Spleen (tissue), 11 donors: ENCODE measurements at regions not wholly inside any gene's neighbourhood (a gene's known extent, or its start where the extent isn't known, plus 50 kb on each side); places are given as distances from the start of the nearest gene placed in this dataset.

Source experiments
- DNase-seq: peaks from one replicate; pipeline ENCODE4 v3.0.0-alpha.2; 2020
- H3K27ac ChIP-seq, 8 donors: fragments of 200-600 bp; sonication (generic) in 7 of 8; 1 replicate in 4 of 8; 2 replicates in 4 of 8; pipeline versions ENCODE4 v1.5.0 to v1.8.0; 2016 to 2021; ENCODE audit warnings: inconsistent platforms in 4 of 8, mild to moderate bottlenecking in 4 of 8, moderate library complexity in 1 of 8
- H3K27me3 ChIP-seq, 7 donors: fragments of 200-600 bp; sonication (generic) in 6 of 7; replicated peaks in 1 of 7; 1 replicate in 4 of 7; 2 replicates in 3 of 7; pipeline versions ENCODE4 v1.5.0 to v1.8.0; 2016 to 2021; ENCODE audit warnings: inconsistent platforms in 3 of 7, mild to moderate bottlenecking in 1 of 7
- H3K36me3 ChIP-seq, 6 donors: fragments of 200-600 bp; sonication (generic) in 5 of 6; 1 replicate in 4 of 6; 2 replicates in 2 of 6; pipeline versions ENCODE4 v1.5.0 to v1.8.0; 2016 to 2021; ENCODE audit warnings: inconsistent platforms in 2 of 6
- H3K4me1 ChIP-seq, 6 donors: fragments of 200-600 bp; sonication (generic) in 5 of 6; 1 replicate in 3 of 6; 2 replicates in 3 of 6; pipeline versions ENCODE4 v1.5.0 to v1.8.0; 2016 to 2021; ENCODE audit warnings: inconsistent platforms in 3 of 6
- H3K4me3 ChIP-seq, 8 donors: fragments of 200-600 bp; sonication (generic) in 7 of 8; 1 replicate in 4 of 8; 2 replicates in 4 of 8; pipeline versions ENCODE4 v1.5.0 to v1.8.0; 2016 to 2021; ENCODE audit warnings: inconsistent platforms in 4 of 8, mild to moderate bottlenecking in 4 of 8, moderate library complexity in 2 of 8
- H3K9me3 ChIP-seq, 8 donors: fragments of 200-600 bp; sonication (generic) in 7 of 8; 1 replicate in 4 of 8; 2 replicates in 4 of 8; pipeline versions ENCODE4 v1.5.0 to v1.8.0; 2016 to 2021; ENCODE audit warnings: inconsistent platforms in 4 of 8
- POLR2A ChIP-seq, 3 donors: fragments of 450-650 bp; IDR thresholded peaks; one replicate each; pipeline ENCODE4 v1.5.1; 2017; ENCODE audit warnings: antibody characterized with exemption in 3 of 3, mild to moderate bottlenecking in 1 of 3
- POLR2AphosphoS5 ChIP-seq, 3 donors: sonication (generic); formaldehyde crosslinking; IDR thresholded peaks; one replicate each; pipeline ENCODE4 v1.5.1; 2017; ENCODE audit warnings: antibody characterized with exemption in 3 of 3
- WGBS, 5 donors: extraction: QIAGEN DNeasy Blood & Tissue Kit in 3 of 5; methylation state at CpG; one replicate each; pipeline versions ENCODE4 v1.1.5 to v1.1.7; 2013 to 2018; 5-methylcytosine and 5-hydroxymethylcytosine counted together
- intact Hi-C: fragments of 100-400 bp; cut with DNase I; formaldehyde crosslinking; loops from one replicate; pipeline ENCODE4 v1.15.0; 2023; ENCODE audit warnings: low total_unique reads
- TF ChIP-seq, protein P1 (sequence below), 11 experiments: fragments of 200-600 bp in 7 of 11; fragments of 450-650 bp in 4 of 11; sonication (generic) in 4 of 11; IDR thresholded peaks in 8 of 11; conservative IDR thresholded peaks in 3 of 11; 1 replicate in 7 of 11; 2 replicates in 4 of 11; pipeline versions ENCODE4 v1.4.0 to v1.8.0; 2016 to 2021; ENCODE audit warnings: antibody characterized with exemption in 11 of 11, inconsistent platforms in 4 of 11, mild to moderate bottlenecking in 1 of 11
- donor health status: healthy with polysubstance abuse.
- donor health status: DM: no; HTN: no; CAD: no; lungs with moderate emphysema.
- donor health status: DM: no; HTN: no; CAD: no.
- donor health status: Bipolar disorder and iron deficiency.
- donor health status: healthy.
- donor health status: DM: no; HTN: no; CAD: no.
- donor health status: DM: yes; HTN: yes; CAD: no.

- no peak for TF ChIP-seq POLR2AphosphoS5 (IDR thresholded peaks at IDR 0.05)
- TF ChIP-seq, protein P1, sequence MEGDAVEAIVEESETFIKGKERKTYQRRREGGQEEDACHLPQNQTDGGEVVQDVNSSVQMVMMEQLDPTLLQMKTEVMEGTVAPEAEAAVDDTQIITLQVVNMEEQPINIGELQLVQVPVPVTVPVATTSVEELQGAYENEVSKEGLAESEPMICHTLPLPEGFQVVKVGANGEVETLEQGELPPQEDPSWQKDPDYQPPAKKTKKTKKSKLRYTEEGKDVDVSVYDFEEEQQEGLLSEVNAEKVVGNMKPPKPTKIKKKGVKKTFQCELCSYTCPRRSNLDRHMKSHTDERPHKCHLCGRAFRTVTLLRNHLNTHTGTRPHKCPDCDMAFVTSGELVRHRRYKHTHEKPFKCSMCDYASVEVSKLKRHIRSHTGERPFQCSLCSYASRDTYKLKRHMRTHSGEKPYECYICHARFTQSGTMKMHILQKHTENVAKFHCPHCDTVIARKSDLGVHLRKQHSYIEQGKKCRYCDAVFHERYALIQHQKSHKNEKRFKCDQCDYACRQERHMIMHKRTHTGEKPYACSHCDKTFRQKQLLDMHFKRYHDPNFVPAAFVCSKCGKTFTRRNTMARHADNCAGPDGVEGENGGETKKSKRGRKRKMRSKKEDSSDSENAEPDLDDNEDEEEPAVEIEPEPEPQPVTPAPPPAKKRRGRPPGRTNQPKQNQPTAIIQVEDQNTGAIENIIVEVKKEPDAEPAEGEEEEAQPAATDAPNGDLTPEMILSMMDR (IDR thresholded peaks at IDR 0.05 in 8 of 11, conservative IDR thresholded peaks at IDR 0.05 in 3 of 11), result no peak
- H3K9me3 ChIP-seq, result no peaks in the 10 kb centered on the region
- peaks cover 0 to 5% (median 0%) of the 10 kb centered on the region in 7 donors for H3K27me3 ChIP-seq
- DNase-seq, result no peak
- 55 to 72% (median 67%) methylated on average over 4 of the region's 4 CpGs for WGBS, 5 donors
- H3K36me3 ChIP-seq, result no peaks in the 10 kb centered on the region
- intact Hi-C loops, result no loop called here
- no peak overlapping the region for H3K27ac ChIP-seq
- no peak overlapping the region for H3K4me3 ChIP-seq
- H3K4me1 ChIP-seq, result no peaks in the 10 kb centered on the region
Observed at GRCh38 chrX:46311581-46312120, 233.6 kb downstream of the ZNF674 start.

- H3K9me3 ChIP-seq, result peaks cover 0 to 3% (median under 1%) of the 10 kb centered on the region in 8 donors
- H3K4me3 ChIP-seq, result no peak overlapping the region
- H3K27me3 ChIP-seq, result peaks cover 0 to 3% (median 0%) of the 10 kb centered on the region in 7 donors
- intact Hi-C loops, result no loop called here
- WGBS, 5 donors, result 58 to 80% (median 74%) methylated on average over 4 of the region's 4 CpGs
- no peaks in the 10 kb centered on the region for H3K4me1 ChIP-seq
- H3K27ac ChIP-seq, result no peak overlapping the region
- TF ChIP-seq, protein P1 (IDR thresholded peaks at IDR 0.05 in 8 of 11, conservative IDR thresholded peaks at IDR 0.05 in 3 of 11), result no peak
- no peak for TF ChIP-seq POLR2A (IDR thresholded peaks at IDR 0.05)
- H3K36me3 ChIP-seq, result no peaks in the 10 kb centered on the region
- DNase-seq, result no peak
Observed at GRCh38 chrX:46310815-46311497, 234.3 kb downstream of the ZNF674 start.

GRCh38 chrX:46308110-46308509 is 237.1 kb downstream of the ZNF674 start:
- H3K4me1 ChIP-seq, result no peaks in the 10 kb centered on the region
- TF ChIP-seq POLR2AphosphoS5 (IDR thresholded peaks at IDR 0.05) (no peak), POLR2A (IDR thresholded peaks at IDR 0.05) (no peak)
- TF ChIP-seq, protein P1 (IDR thresholded peaks at IDR 0.05 in 8 of 11, conservative IDR thresholded peaks at IDR 0.05 in 3 of 11), result no peak
- no peaks in the 10 kb centered on the region for H3K27me3 ChIP-seq
- peaks cover 0 to 21% (median 13%) of the 10 kb centered on the region in 8 donors for H3K9me3 ChIP-seq
- H3K4me3 ChIP-seq, result no peak overlapping the region
- intact Hi-C loops, result no loop called here
- no peaks in the 10 kb centered on the region for H3K36me3 ChIP-seq
- 38 to 70% (median 48%) methylated on average over 1 to 3 of the region's 3 CpGs for WGBS, 5 donors
- no peak for DNase-seq
- H3K27ac ChIP-seq, result no peak overlapping the region

GRCh38 chrX:46306103-46306502 is 239.1 kb downstream of the ZNF674 start:
- TF ChIP-seq POLR2A (IDR thresholded peaks at IDR 0.05) (no peak), POLR2AphosphoS5 (IDR thresholded peaks at IDR 0.05) (no peak)
- TF ChIP-seq, protein P1 (IDR thresholded peaks at IDR 0.05 in 8 of 11, conservative IDR thresholded peaks at IDR 0.05 in 3 of 11), result no peak
- no peaks in the 10 kb centered on the region for H3K27me3 ChIP-seq
- DNase-seq, result no peak
- H3K4me3 ChIP-seq, result no peak overlapping the region
- H3K36me3 ChIP-seq, result no peaks in the 10 kb centered on the region
- peaks cover 0 to 21% (median 13%) of the 10 kb centered on the region in 8 donors for H3K9me3 ChIP-seq
- intact Hi-C loops, result no loop called here
- no peaks in the 10 kb centered on the region for H3K4me1 ChIP-seq
- 66 to 85% (median 71%) methylated on average over 3 of the region's 3 CpGs for WGBS, 5 donors
- H3K27ac ChIP-seq, result no peak overlapping the region
